ENCODE measurements at regions not wholly inside any gene's neighbourhood (a gene's known extent, or its start where the extent isn't known, plus 50 kb on each side); places are given as distances from the start of the nearest gene placed in this dataset.

GRCh38 chr12:126607867-126608266 lies 1542.6 kb downstream of the AACS start:
- no peak for TF ChIP-seq CTCF (conservative IDR thresholded peaks at IDR 0.05 in 1 of 2, IDR thresholded peaks at IDR 0.05 in 1 of 2; ENCODE audit: extremely low read depth in 1 of 2, insufficient read depth in 1 of 2, low read depth in 1 of 2, low read length in 2 of 2)
- TF ChIP-seq EZH2 (IDR thresholded peaks at IDR 0.05; ENCODE audit: borderline replicate concordance, low read length): no peak

Measured in mammary epithelial cell (primary cell).